ENCODE measurements at regions not wholly inside any gene's neighbourhood (a gene's known extent, or its start where the extent isn't known, plus 50 kb on each side); places are given as distances from the start of the nearest gene placed in this dataset.

GRCh38 chr2:198312596-198313483 lies 508.4 kb downstream of the PLCL1 start:
- intact Hi-C loops (cut with DNase I; ENCODE audit: low total_unique reads): loop anchor here (5.0 kb wide), 1 partner anchor 1424 kb away; no protein-coding TSS in a partner anchor
- in situ Hi-C loops (cut with MboI; ENCODE audit: low sequenced_read_pairs in 4 of 4): loop anchor here (10.0 to 25.0 kb wide), 4 partner anchors 1172 to 1432 kb away; no protein-coding TSS in a partner anchor
- no peak for DNase-seq
- Histone ChIP-seq H3K4me3 (no peak overlapping the region), H3K27ac (no peak overlapping the region), H3K9me3 (no peaks in the 10 kb centered on the region), H3K4me1 (no peaks in the 10 kb centered on the region), H3K36me3 (no peaks in the 10 kb centered on the region), H3K27me3 (no peaks in the 10 kb centered on the region)
- no peak for TF ChIP-seq CTCF (IDR thresholded peaks at IDR 0.05 in 4 of 5, conservative IDR thresholded peaks at IDR 0.05 in 1 of 5)
- no peak for TF ChIP-seq POLR2A (IDR thresholded peaks at IDR 0.05)
- ATAC-seq: no peak

GRCh38 chr2:198311020-198311419 lies 506.6 kb downstream of the PLCL1 start:
- TF ChIP-seq POLR2A (IDR thresholded peaks at IDR 0.05) (no peak), CTCF (IDR thresholded peaks at IDR 0.05 in 4 of 5, conservative IDR thresholded peaks at IDR 0.05 in 1 of 5) (no peak)
- Histone ChIP-seq H3K27ac (no peak overlapping the region), H3K27me3 (no peaks in the 10 kb centered on the region), H3K4me1 (no peaks in the 10 kb centered on the region), H3K4me3 (no peak overlapping the region), H3K9me3 (no peaks in the 10 kb centered on the region), H3K36me3 (no peaks in the 10 kb centered on the region)
- in situ Hi-C loops (cut with MboI; ENCODE audit: low sequenced_read_pairs in 4 of 4) (loop anchor here (10.0 to 25.0 kb wide), 4 partner anchors 1174 to 1434 kb away; no protein-coding TSS in a partner anchor), intact Hi-C loops (cut with DNase I; ENCODE audit: low total_unique reads) (loop anchor here (5.0 kb wide), 1 partner anchor 1426 kb away; no protein-coding TSS in a partner anchor)
- ATAC-seq (no peak), DNase-seq (no peak)

- Histone ChIP-seq H3K27ac (no peak overlapping the region), H3K9me3 (no peaks in the 10 kb centered on the region), H3K27me3 (no peaks in the 10 kb centered on the region), H3K36me3 (no peaks in the 10 kb centered on the region), H3K4me3 (no peak overlapping the region), H3K4me1 (no peaks in the 10 kb centered on the region)
- ATAC-seq (peak in 1 of 2 donors; percentile 44), DNase-seq (no peak)
- intact Hi-C loops (cut with DNase I; ENCODE audit: low total_unique reads): loop anchor here (5.0 kb wide), 1 partner anchor 1428 kb away; no protein-coding TSS in a partner anchor
- in situ Hi-C loops (cut with MboI; ENCODE audit: low sequenced_read_pairs in 4 of 4): loop anchor here (10.0 to 25.0 kb wide), 4 partner anchors 1175 to 1435 kb away; no protein-coding TSS in a partner anchor
- no peak for TF ChIP-seq POLR2A (IDR thresholded peaks at IDR 0.05)
- peak in 4 of 5 experiments; percentile 38 to 79 (median 64) for TF ChIP-seq CTCF (IDR thresholded peaks at IDR 0.05 in 4 of 5, conservative IDR thresholded peaks at IDR 0.05 in 1 of 5)
These were observed 505.4 kb downstream of the PLCL1 start for GRCh38 chr2:198309673-198310280.

GRCh38 chr2:198309081-198309480 lies 504.7 kb downstream of the PLCL1 start:
- H3K4me1 ChIP-seq: no peaks in the 10 kb centered on the region
- no peaks in the 10 kb centered on the region for H3K9me3 ChIP-seq
- no peak overlapping the region for H3K4me3 ChIP-seq
- DNase-seq (no peak), ATAC-seq (no peak)
- intact Hi-C loops (cut with DNase I; ENCODE audit: low total_unique reads) (no loop called here), in situ Hi-C loops (cut with MboI; ENCODE audit: low sequenced_read_pairs in 4 of 4) (loop anchor here (10.0 to 25.0 kb wide), 3 partner anchors 1176 to 1428 kb away; no protein-coding TSS in a partner anchor)
- H3K36me3 ChIP-seq: no peaks in the 10 kb centered on the region
- TF ChIP-seq CTCF (IDR thresholded peaks at IDR 0.05 in 4 of 5, conservative IDR thresholded peaks at IDR 0.05 in 1 of 5) (no peak), POLR2A (IDR thresholded peaks at IDR 0.05) (no peak)
- no peak overlapping the region for H3K27ac ChIP-seq
- H3K27me3 ChIP-seq: no peaks in the 10 kb centered on the region

Data from gastrocnemius medialis (tissue), 4 donors.